ENCODE measurements at regions not wholly inside any gene's neighbourhood (a gene's known extent, or its start where the extent isn't known, plus 50 kb on each side); places are given as distances from the start of the nearest gene placed in this dataset.

GRCh38 chr4:173449380-173449717 is 50.4 kb upstream of the SCRG1 start:
- Mint-ChIP-seq H3K4me1 (ENCODE audit: low read depth) (no peaks in the 10 kb centered on the region), H3K4me3 (no peak overlapping the region), H3K27ac (no peak overlapping the region), H3K36me3 (ENCODE audit: low read depth) (no peaks in the 10 kb centered on the region), H3K27me3 (no peaks in the 10 kb centered on the region), H3K9me3 (no peaks in the 10 kb centered on the region)
- ChIA-PET POLR2A (no interaction called here), CTCF (no interaction called here)
- intact Hi-C loops (cut with micrococcal nuclease) = no loop called here
- ATAC-seq (no peak), DNase-seq (no peak)
- no peak for TF ChIP-seq CTCF (IDR thresholded peaks at IDR 0.05)

- Mint-ChIP-seq H3K9me3 (no peaks in the 10 kb centered on the region), H3K27me3 (no peaks in the 10 kb centered on the region), H3K36me3 (ENCODE audit: low read depth) (no peaks in the 10 kb centered on the region), H3K4me1 (ENCODE audit: low read depth) (no peaks in the 10 kb centered on the region), H3K4me3 (no peak overlapping the region), H3K27ac (no peak overlapping the region)
- DNase-seq (no peak), ATAC-seq (no peak)
- POLR2A ChIA-PET = no interaction called here
- CTCF ChIA-PET = no interaction called here
- intact Hi-C loops (cut with micrococcal nuclease) = no loop called here
- TF ChIP-seq CTCF (IDR thresholded peaks at IDR 0.05) = no peak
Measured at GRCh38 chr4:173448608-173449379, 49.9 kb upstream of the SCRG1 start.

Data from activated CD8-positive, alpha-beta T cell treated with anti-CD3 and anti-CD28 coated beads for 36 hours (primary cell).